GM23338 (cell line): ENCODE measurements at regions not wholly inside any gene's neighbourhood (a gene's known extent, or its start where the extent isn't known, plus 50 kb on each side); places are given as distances from the start of the nearest gene placed in this dataset.
A peak's percentile ranks its signal among the peaks of the same experiment; 100 is the strongest.

ENCODE experiments used
- ATAC-seq: fragments of 200-7000 bp; cut with Tn5 transposase; 3 replicates; pipeline ENCODE4 v1.9.1; 2020
- DNase-seq: peaks from one replicate; pipeline ENCODE4 v3.0.0-alpha.2; 2015; ENCODE audit warnings: low spot score
- H2AFZ ChIP-seq: fragments of 200-600 bp; sonication (generic); 2 replicates; pipeline ENCODE4 v1.8.0; 2016; ENCODE audit warnings: antibody characterized with exemption, mild to moderate bottlenecking, moderate library complexity
- H3F3A ChIP-seq: fragments of 200-600 bp; sonication (generic); replicated peaks from 2 replicates; pipeline ENCODE4 v1.8.0; 2017; ENCODE audit warnings: antibody characterized with exemption, mixed run types, low read depth
- H3K27ac ChIP-seq: fragments of 200-600 bp; sonication (generic); 2 replicates; pipeline ENCODE4 v1.6.1; 2016; ENCODE audit warnings: low read depth
- H3K27me3 ChIP-seq: fragments of 200-600 bp; sonication (generic); 2 replicates; pipeline ENCODE4 v1.8.0; 2016; ENCODE audit warnings: mild to moderate bottlenecking, mixed run types, moderate library complexity; ENCODE audit not compliant: insufficient read depth
- H3K36me3 ChIP-seq: fragments of 200-600 bp; sonication (generic); 2 replicates; pipeline ENCODE4 v1.8.0; 2016; ENCODE audit warnings: mild to moderate bottlenecking; ENCODE audit not compliant: insufficient read depth
- H3K4me1 ChIP-seq: fragments of 200-600 bp; sonication (generic); 2 replicates; pipeline ENCODE4 v1.8.0; 2016; ENCODE audit warnings: mild to moderate bottlenecking, moderate library complexity; ENCODE audit not compliant: insufficient read depth
- H3K4me2 ChIP-seq: fragments of 200-600 bp; sonication (generic); 2 replicates; pipeline ENCODE4 v1.7.1; 2017; ENCODE audit warnings: mixed run types
- H3K4me3 ChIP-seq: fragments of 200-600 bp; sonication (generic); 2 replicates; pipeline ENCODE4 v1.6.1; 2016; ENCODE audit warnings: mixed run types
- H3K79me2 ChIP-seq: fragments of 200-600 bp; sonication (generic); replicated peaks from 2 replicates; pipeline ENCODE4 v1.8.0; 2017; ENCODE audit warnings: mild to moderate bottlenecking; ENCODE audit not compliant: insufficient read depth
- H3K9me2 ChIP-seq: fragments of 200-600 bp; sonication (generic); 2 replicates; pipeline ENCODE4 v1.8.0; 2017; ENCODE audit not compliant: insufficient read depth
- H4K20me1 ChIP-seq: fragments of 200-600 bp; sonication (generic); replicated peaks from 2 replicates; pipeline ENCODE4 v1.8.0; 2017; ENCODE audit warnings: mild to moderate bottlenecking; ENCODE audit not compliant: insufficient read depth
- H3K27ac Mint-ChIP-seq: 2 replicates; pipeline ENCODE4 v1.8.0; 2020; ENCODE audit warnings: inconsistent platforms, mild to moderate bottlenecking, moderate library complexity, mixed read lengths
- H3K27me3 Mint-ChIP-seq: 3 replicates; pipeline ENCODE4 v1.8.0; 2022; ENCODE audit warnings: low read depth, mild to moderate bottlenecking, moderate library complexity, mixed read lengths, inconsistent platforms; ENCODE audit not compliant: insufficient read depth, poor library complexity
- H3K36me3 Mint-ChIP-seq: 3 replicates; pipeline ENCODE4 v1.8.0; 2021; ENCODE audit warnings: low read depth, mild to moderate bottlenecking, inconsistent platforms, moderate library complexity, mixed read lengths
- H3K4me1 Mint-ChIP-seq: 3 replicates; pipeline ENCODE4 v1.8.0; 2020; ENCODE audit warnings: mild to moderate bottlenecking, inconsistent platforms, mixed read lengths
- H3K4me3 Mint-ChIP-seq: 3 replicates; pipeline ENCODE4 v1.8.0; 2021; ENCODE audit warnings: moderate library complexity, mild to moderate bottlenecking, inconsistent platforms, mixed read lengths
- H3K9me3 Mint-ChIP-seq: 3 replicates; pipeline ENCODE4 v1.8.0; 2020; ENCODE audit warnings: moderate library complexity, mild to moderate bottlenecking, inconsistent platforms, mixed read lengths
- CREB1 ChIP-seq: fragments of 250-450 bp; sonication (Bioruptor Pico); IDR thresholded peaks from 2 replicates; pipeline ENCODE4 v1.5.0; 2020; ENCODE audit warnings: low read depth, mild to moderate bottlenecking, moderate library complexity
- EZH2phosphoT487 ChIP-seq: fragments of 200-600 bp; sonication (generic); IDR thresholded peaks from one replicate; pipeline ENCODE4 v1.8.1; 2018; ENCODE audit warnings: antibody characterized with exemption; ENCODE audit not compliant: unreplicated experiment
- NANOG ChIP-seq: IDR thresholded peaks from 2 replicates; pipeline ENCODE4 v1.6.1; 2016; ENCODE audit warnings: antibody characterized with exemption, borderline replicate concordance
- STAT1 ChIP-seq: IDR thresholded peaks from one replicate; pipeline ENCODE4 v1.6.1; 2016; ENCODE audit warnings: antibody characterized with exemption; ENCODE audit not compliant: unreplicated experiment
- ZNF114 ChIP-seq: fragments of 250-450 bp; sonication (Bioruptor Pico); IDR thresholded peaks from 2 replicates; pipeline ENCODE4 v1.5.0; 2020; ENCODE audit warnings: mild to moderate bottlenecking, moderate library complexity
- TF ChIP-seq, protein P1 (sequence below): IDR thresholded peaks from one replicate; pipeline ENCODE4 v1.6.1; 2018; ENCODE audit warnings: antibody characterized with exemption; ENCODE audit not compliant: unreplicated experiment
- TF ChIP-seq, protein P2 (sequence below), 2 experiments: fragments of 200-600 bp in 1 of 2; sonication (generic) in 1 of 2; conservative IDR thresholded peaks; 2 replicates each; pipeline versions ENCODE4 v1.5.1 to v1.6.1; 2016 to 2017; ENCODE audit warnings: antibody characterized with exemption in 2 of 2, low read depth in 2 of 2, mild to moderate bottlenecking in 2 of 2, moderate library complexity in 1 of 2

GRCh38 chr11:119537306-119538253, 114.6 kb upstream of the THY1 start:
- Mint-ChIP-seq H3K4me1 (peaks cover 9% of the 10 kb centered on the region; the same call in 2 of the 3 replicates), H3K4me3 (no peak overlapping the region), H3K36me3 (no peaks in the 10 kb centered on the region), H3K27ac (no peak overlapping the region), H3K27me3 (peaks cover 11% of the 10 kb centered on the region), H3K9me3 (no peaks in the 10 kb centered on the region)
- Histone ChIP-seq H3K4me1 (no peaks in the 10 kb centered on the region), H3K36me3 (no peaks in the 10 kb centered on the region), H3K4me2 (no peak overlapping the region), H3K79me2 (no peaks in the 10 kb centered on the region), H2AFZ (no peak overlapping the region), H3K27me3 (no peaks in the 10 kb centered on the region), H3K4me3 (no peak overlapping the region), H3K27ac (no peak overlapping the region), H3F3A (no peaks in the 10 kb centered on the region), H4K20me1 (no peaks in the 10 kb centered on the region), H3K9me2 (0 out of 2 replicates have a peak, but pooled peaks cover 2% of the 10 kb centered on the region)
- no peak for ATAC-seq
- TF ChIP-seq EZH2phosphoT487 (no peak), ZNF114 (CRISPR knock-in tag) (no peak), NANOG (no peak), CREB1 (no peak)
- TF ChIP-seq, protein P1, sequence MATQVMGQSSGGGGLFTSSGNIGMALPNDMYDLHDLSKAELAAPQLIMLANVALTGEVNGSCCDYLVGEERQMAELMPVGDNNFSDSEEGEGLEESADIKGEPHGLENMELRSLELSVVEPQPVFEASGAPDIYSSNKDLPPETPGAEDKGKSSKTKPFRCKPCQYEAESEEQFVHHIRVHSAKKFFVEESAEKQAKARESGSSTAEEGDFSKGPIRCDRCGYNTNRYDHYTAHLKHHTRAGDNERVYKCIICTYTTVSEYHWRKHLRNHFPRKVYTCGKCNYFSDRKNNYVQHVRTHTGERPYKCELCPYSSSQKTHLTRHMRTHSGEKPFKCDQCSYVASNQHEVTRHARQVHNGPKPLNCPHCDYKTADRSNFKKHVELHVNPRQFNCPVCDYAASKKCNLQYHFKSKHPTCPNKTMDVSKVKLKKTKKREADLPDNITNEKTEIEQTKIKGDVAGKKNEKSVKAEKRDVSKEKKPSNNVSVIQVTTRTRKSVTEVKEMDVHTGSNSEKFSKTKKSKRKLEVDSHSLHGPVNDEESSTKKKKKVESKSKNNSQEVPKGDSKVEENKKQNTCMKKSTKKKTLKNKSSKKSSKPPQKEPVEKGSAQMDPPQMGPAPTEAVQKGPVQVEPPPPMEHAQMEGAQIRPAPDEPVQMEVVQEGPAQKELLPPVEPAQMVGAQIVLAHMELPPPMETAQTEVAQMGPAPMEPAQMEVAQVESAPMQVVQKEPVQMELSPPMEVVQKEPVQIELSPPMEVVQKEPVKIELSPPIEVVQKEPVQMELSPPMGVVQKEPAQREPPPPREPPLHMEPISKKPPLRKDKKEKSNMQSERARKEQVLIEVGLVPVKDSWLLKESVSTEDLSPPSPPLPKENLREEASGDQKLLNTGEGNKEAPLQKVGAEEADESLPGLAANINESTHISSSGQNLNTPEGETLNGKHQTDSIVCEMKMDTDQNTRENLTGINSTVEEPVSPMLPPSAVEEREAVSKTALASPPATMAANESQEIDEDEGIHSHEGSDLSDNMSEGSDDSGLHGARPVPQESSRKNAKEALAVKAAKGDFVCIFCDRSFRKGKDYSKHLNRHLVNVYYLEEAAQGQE: no peak
- DNase-seq: no peak

- Histone ChIP-seq H3K4me2 (no peak overlapping the region), H3F3A (no peaks in the 10 kb centered on the region)
These were observed 113.8 kb upstream of the THY1 start for GRCh38 chr11:119536801-119537200.

More at GRCh38 chr11:119536801-119537200, 113.8 kb upstream of the THY1 start:
- Histone ChIP-seq H3K4me1 (no peaks in the 10 kb centered on the region), H3K9me2 (0 out of 2 replicates have a peak, but pooled peaks cover 2% of the 10 kb centered on the region), H3K36me3 (no peaks in the 10 kb centered on the region), H3K27ac (no peak overlapping the region), H2AFZ (no peak overlapping the region), H3K79me2 (no peaks in the 10 kb centered on the region), H4K20me1 (no peaks in the 10 kb centered on the region), H3K27me3 (no peaks in the 10 kb centered on the region), H3K4me3 (no peak overlapping the region)
- Mint-ChIP-seq H3K4me1 (peaks cover 9% of the 10 kb centered on the region; the same call in 2 of the 3 replicates), H3K4me3 (no peak overlapping the region), H3K36me3 (no peaks in the 10 kb centered on the region), H3K9me3 (no peaks in the 10 kb centered on the region), H3K27ac (no peak overlapping the region), H3K27me3 (peaks cover 11% of the 10 kb centered on the region)
- ATAC-seq (no peak), DNase-seq (peak; percentile 32)
- TF ChIP-seq, protein P2, sequence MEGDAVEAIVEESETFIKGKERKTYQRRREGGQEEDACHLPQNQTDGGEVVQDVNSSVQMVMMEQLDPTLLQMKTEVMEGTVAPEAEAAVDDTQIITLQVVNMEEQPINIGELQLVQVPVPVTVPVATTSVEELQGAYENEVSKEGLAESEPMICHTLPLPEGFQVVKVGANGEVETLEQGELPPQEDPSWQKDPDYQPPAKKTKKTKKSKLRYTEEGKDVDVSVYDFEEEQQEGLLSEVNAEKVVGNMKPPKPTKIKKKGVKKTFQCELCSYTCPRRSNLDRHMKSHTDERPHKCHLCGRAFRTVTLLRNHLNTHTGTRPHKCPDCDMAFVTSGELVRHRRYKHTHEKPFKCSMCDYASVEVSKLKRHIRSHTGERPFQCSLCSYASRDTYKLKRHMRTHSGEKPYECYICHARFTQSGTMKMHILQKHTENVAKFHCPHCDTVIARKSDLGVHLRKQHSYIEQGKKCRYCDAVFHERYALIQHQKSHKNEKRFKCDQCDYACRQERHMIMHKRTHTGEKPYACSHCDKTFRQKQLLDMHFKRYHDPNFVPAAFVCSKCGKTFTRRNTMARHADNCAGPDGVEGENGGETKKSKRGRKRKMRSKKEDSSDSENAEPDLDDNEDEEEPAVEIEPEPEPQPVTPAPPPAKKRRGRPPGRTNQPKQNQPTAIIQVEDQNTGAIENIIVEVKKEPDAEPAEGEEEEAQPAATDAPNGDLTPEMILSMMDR (conservative IDR thresholded peaks at IDR 0.05; ENCODE audit: low read depth in 2 of 2): peak in 1 of 2 experiments; percentile 27; a peak in 1 of 4 replicates
- no peak for TF ChIP-seq STAT1
